PC-3 (cell line): ENCODE measurements at regions not wholly inside any gene's neighbourhood (a gene's known extent, or its start where the extent isn't known, plus 50 kb on each side); places are given as distances from the start of the nearest gene placed in this dataset.
"Not testable (repeated sequence)": the region's sequence is repeated elsewhere in the genome, so short reads cannot be mapped to it uniquely, and the experiment has no call there.

ENCODE experiments used
- EZH2phosphoT487 ChIP-seq: fragments of 300-600 bp; sonication (generic); IDR thresholded peaks from 2 replicates; pipeline ENCODE4 v1.6.1; 2018; ENCODE audit warnings: mild to moderate bottlenecking, antibody characterized with exemption, low read length, borderline replicate concordance
- TF ChIP-seq, protein P1 (sequence below): fragments of 300-600 bp; sonication (generic); conservative IDR thresholded peaks from 2 replicates; pipeline ENCODE4 v1.5.1; 2017; ENCODE audit warnings: antibody characterized with exemption, low read depth, mild to moderate bottlenecking, low read length

DNA sequence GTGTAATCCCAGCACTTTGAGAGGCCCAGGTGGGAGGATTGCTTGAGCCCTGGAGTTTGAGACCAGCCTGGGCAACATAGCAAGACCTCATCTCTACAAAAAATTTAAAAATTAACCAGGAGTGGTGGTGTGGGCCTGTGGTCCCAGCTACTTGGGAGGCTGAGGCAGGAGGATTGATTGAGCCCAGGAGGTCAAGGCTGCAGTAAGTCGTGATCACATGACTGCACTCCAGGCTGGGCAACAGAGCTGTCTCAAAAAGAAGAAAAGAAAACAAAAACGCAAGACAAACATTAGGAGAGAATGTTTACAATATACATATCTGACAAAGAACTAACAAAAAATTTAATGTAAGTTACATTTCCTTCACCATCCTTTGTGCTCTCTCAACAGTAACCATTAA, 150.2 kb downstream of the SKIDA1 start:
- TF ChIP-seq EZH2phosphoT487 = not testable (repeated sequence)
- TF ChIP-seq, protein P1, sequence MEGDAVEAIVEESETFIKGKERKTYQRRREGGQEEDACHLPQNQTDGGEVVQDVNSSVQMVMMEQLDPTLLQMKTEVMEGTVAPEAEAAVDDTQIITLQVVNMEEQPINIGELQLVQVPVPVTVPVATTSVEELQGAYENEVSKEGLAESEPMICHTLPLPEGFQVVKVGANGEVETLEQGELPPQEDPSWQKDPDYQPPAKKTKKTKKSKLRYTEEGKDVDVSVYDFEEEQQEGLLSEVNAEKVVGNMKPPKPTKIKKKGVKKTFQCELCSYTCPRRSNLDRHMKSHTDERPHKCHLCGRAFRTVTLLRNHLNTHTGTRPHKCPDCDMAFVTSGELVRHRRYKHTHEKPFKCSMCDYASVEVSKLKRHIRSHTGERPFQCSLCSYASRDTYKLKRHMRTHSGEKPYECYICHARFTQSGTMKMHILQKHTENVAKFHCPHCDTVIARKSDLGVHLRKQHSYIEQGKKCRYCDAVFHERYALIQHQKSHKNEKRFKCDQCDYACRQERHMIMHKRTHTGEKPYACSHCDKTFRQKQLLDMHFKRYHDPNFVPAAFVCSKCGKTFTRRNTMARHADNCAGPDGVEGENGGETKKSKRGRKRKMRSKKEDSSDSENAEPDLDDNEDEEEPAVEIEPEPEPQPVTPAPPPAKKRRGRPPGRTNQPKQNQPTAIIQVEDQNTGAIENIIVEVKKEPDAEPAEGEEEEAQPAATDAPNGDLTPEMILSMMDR = not testable (repeated sequence)
